HG03045 (cell line): ENCODE measurements at regions not wholly inside any gene's neighbourhood (a gene's known extent, or its start where the extent isn't known, plus 50 kb on each side); places are given as distances from the start of the nearest gene placed in this dataset.

Source experiments
- ATAC-seq: cut with Tn5 transposase; IDR thresholded peaks from one replicate; pipeline ENCODE4 v1.9.1; 2021; ENCODE audit warnings: mild to moderate bottlenecking, moderate library complexity; ENCODE audit not compliant: unreplicated experiment

DNA sequence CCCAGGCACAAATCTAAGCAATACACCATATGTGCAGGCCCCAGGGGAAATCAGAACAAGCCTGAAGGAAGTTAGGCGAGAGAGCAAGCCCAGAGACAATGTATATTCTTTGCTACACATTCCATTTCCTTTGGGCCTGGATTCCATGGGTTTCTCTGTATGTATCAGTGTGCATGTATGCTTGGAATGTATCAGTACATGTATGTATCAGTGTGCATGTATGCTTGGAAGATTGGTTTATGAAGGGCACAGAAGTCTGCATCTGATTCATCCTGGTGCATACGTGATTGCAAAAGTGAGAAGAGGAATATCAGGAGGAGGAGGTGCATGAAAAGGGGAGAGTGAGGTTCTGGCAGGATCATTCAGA lies 232.6 kb upstream of the ANKRD55 start:
- no peak for ATAC-seq

DNA sequence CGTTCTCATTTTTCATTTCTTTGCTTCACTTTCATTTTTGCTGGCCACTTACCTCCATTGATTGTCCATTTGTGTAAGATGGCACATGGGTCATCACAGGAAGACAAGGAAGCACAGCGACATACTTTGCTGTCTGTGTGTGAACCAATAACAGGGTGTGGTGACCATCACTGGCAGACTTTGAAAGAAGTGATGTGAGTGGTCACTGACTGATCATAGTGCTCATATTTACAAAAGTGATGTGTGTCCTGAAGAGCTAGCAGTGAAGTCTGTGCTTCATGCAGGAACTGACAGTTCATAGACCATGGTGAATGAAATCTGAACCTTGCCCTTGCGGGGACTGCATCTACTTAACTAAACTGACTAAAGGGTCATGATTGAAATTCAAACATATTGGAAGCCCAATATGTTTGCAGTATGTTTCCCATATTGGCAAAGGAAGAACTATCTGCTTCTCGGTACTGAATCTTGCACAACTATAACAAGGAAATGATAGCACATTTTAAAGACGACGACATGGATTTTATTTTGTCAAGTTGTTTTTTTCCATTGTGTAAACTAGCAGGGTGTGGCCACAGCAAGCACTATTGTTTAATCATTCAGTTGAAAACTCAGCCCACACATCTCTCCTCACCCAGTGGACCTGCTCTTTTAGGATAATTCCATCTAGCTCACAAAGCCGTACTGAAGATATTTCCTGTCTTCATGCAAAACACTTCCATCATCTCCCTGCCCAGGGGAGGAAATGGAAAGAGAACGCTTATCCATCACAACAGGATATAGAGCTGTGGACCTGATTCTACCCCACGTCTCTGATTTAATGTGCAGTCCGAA lies 232.0 kb upstream of the ANKRD55 start:
- ATAC-seq: no peak

DNA sequence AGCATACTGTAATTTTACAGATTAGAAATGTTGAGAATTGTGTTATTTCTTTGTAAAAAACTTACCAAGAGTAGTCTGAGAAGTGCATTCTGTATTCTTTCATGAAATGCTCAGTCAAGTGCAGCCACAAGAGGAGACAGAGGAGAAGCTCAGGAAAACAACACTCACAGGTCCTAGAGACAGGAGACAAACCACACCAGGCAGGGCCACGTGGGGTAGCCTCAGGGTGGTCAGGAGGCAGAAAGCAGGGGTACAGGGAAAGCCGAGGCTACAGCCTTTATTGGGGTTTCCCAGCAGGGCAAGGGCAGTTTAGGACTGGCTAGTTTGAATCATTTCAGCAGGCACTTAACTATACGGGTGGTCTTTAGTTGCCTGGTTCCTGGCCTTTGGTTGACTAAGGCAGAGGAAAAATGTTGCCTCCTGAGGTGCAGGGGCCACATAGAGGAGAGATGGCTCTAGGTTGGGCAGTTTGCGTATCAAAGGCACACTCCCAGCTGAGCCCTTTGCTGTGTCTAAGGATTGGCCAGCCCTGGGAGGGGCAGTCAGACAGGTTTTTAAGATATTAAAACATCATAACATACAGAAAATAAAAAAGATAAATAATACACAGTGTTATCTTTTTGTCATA lies 230.9 kb upstream of the ANKRD55 start:
- ATAC-seq: no peak

DNA sequence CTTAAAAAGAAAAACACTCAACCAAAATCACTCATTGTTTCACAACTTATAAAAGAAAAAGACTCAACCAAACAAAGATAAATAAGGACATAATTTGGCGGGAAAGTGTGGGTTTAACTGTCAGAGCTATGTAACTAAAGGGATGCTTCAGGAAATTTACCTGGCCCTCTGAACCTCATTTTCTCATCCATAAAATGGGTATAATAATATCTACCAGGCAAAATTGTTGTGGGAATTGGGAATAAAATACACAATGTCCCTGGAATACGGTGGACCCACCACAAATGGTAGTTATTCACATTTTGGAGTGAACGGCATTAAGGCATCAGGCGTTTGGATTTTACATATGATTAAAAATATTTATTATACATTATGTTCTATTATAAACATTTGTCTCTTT lies 228.5 kb upstream of the ANKRD55 start:
- no peak for ATAC-seq

DNA sequence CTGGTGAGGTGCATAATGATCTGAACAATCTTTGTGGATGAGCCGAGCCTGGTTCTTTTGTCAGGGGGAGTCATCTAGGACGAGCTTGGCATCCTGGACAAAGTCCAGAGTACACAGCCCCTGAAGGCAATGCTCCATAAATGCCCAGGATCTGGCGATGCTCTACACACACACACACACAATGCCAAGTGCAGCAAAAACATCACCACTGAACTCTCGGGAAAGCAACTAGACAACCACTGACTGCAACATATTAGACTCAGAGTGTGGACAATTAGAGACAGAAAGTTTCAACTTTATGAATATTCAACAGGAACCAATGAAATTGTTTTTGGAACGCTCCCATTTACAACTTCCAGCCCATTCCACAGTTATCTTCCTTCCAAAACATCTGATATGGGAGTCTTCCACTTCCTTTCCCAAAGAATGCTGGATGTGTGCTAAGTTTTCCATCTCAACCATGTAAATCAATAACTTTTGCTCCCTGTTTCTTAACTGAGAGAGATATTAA lies 227.6 kb upstream of the ANKRD55 start:
- no peak for ATAC-seq

DNA sequence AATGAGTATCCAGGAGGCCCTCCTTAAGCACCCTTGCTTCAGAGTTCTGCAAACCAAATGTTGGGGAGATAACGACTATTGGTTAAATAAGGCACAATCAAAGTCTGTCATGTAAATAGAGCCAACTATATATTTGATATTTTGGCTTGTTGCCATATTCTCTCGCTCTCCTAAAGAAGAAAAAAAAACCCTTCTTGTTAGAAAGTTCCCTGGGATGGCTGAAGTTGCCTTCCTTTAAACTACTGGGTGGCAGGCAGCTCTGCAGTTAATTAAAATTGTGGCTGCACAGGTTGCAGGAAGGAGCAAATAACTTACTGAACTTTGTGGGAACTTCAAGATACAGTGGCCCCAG lies 227.0 kb upstream of the ANKRD55 start:
- ATAC-seq: no peak

DNA sequence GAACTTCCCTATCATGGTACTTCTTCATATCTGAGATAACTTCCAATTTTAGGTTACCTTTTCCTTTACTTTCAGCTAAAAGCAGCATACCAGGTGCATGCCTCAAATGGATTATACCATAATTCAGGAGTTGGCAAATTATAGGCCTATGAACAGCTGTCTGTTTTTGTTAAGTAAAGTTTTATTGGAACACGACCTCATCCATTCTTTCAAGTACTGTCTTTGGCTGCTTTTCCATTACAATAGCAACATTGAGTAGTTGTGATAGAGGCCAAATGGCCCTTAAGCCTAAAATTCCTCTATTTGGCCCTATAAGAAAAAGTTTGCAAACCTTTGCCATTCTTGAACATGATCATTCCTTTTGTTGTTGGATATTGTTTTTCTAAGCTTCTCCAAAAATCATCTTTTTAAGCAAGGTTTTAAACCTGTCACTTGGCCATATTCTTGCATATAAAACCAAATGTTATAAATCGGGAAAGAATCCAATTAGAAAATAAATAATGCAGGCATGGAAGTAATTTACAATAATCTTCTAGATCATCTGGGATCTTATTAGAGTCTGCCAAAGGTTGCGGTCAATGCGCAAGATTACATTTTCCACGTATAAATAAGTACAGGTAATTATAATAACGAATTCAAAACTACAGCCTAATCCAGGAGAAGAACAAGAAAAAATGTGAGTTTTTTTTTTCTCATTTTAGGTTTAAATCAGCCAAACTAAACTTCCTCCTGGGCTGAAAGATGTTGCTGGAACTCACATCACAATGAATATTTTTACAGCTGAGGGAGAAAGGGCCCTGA lies 226.5 kb upstream of the ANKRD55 start:
- ATAC-seq: no peak

DNA sequence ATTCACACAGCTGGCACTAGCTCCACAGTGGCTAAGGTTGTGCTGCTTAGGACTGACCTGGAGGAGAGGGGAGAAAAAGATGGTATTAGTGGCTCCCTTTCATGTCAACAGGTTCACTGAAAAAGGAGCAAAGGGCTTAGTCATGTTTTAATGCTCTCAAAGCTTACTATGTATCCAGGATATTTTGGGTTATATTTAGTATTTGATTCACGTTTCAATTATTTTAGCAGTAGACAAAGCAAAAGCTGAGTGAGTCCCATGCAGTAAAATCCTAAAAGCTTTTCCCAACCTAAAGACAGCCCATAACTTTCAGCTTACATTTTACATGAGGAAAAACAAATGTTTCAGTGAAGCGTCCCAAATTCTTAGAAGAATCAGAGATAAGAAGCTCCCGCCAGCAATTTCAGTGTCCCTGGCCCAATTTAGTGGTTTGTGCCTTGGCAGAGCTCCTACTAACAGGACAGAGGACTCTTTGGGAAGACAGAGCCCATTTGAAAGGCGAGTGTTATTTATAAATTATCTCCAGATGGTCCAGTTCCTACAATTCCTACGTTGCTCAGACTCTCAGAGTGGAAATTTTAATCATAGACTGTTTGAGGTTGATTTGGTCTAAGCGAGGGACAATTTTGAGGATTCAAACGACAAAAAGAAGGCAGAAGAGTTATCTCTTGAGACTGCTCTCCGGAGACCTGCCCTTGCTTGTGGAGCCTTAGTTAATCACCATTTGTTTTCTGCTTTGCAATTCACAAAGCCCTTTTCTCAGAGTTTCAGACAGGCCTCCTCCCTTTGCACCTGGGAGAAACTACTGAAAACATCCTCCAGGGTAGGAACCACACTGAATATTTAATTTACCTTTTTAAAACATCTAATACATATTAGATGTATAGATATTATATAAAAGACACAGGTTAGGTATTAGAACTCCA lies 225.0 kb upstream of the ANKRD55 start:
- ATAC-seq: no peak

DNA sequence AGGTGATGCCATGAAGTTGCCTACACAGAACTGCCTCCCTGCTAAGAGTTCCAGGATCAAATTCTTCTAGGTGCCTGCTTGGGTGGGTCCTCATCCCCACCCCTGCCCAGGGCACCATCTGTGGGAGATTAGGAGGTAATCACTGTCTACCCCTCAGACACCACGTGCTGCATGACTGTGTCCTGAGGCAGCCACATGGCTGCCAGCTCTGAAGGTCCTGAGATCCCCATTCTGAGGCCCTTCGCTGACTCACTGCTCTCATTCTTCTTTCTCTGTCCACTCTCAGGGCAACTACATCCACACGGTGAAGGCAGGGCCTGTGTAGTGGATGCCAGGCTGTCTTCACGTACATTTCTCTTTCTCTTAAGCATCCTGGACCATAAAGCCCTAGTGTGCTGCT lies 222.9 kb upstream of the ANKRD55 start:
- no peak for ATAC-seq

DNA sequence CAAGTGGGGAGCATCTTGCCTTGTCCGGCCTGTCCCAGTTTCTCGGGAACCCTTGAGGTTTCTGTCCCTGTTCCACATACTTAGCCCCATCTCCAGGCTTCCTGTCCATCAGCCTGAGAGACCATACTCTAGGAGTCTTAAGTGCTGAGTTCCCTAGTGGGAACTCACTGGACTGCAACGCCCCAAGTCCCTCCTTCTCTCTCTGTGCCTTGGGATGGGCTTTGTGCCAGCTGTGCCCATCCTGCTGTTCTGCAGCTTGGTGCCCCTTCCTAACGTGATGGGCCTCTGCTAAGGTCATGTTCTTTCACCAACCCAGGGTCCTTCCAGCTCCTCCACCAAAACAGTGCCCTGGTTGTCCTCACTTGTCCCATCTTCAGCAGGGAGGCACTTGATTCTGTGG lies 222.3 kb upstream of the ANKRD55 start:
- ATAC-seq: no peak

DNA sequence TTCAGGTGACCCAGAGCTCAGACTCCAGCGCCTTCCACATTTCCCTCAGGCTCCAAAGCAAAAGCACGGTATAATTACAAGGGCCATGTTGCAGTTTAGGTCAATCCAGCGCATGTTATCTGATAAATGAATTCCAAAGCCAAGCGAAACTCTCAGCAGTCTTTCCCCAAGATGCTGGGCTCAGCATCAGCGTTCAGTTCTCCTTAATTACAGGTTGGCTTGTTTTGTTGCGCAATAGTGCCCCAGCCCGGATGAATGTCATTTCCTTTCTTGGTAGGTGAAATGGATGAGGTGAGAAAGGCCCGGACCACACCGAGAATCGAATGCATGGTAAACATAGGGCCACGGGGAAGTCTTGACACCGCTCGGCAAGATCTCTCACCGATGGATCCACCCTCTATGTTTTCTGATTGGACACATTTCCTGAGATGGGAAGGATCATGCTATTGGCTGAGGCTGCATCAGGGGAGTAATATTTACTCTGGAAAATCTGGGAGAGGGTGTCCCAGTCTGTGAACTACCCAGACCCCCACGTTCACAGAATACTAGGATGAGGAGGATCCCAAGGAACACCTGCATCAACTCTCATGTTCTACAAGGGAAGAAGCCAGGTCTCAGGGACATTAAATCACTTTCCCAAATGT lies 221.2 kb upstream of the ANKRD55 start:
- no peak for ATAC-seq

DNA sequence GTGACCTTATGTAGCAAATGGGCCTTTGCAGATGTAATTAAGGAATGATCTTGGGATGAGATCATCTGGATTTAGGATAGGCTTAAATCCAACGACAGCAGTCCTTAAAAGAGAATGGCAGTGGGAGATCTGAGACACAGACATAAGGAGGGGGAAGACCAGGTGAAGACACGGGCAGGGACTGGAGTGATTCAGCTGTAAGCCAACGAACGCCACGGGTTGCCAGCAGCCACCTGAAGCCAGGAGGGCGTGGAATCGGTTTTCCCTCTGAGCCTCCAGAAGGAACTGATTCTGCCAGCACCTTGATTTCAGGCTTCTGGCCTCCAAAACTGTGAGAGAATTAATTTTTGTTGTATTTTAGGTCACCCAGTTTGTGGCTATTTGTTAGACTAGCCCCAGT lies 218.6 kb upstream of the ANKRD55 start:
- ATAC-seq: no peak

DNA sequence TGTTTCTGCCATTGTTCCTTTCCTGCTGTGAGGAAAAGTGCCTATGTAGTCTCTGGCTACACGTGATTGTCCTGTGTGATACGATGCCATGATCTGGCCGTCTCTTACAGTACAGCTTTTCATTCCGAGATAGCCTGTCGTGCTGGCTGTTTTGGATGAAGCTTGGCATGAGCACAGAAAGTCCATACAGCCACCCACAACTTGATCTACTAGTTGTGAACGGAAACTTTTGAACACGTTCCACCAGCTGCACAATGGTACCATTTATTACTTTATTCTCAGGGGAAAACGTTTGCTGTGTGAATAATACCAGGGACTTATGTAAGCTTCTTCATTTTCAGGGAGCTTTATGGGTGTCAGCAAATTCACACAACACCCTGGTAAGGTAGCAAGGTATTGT lies 217.6 kb upstream of the ANKRD55 start:
- ATAC-seq: no peak

DNA sequence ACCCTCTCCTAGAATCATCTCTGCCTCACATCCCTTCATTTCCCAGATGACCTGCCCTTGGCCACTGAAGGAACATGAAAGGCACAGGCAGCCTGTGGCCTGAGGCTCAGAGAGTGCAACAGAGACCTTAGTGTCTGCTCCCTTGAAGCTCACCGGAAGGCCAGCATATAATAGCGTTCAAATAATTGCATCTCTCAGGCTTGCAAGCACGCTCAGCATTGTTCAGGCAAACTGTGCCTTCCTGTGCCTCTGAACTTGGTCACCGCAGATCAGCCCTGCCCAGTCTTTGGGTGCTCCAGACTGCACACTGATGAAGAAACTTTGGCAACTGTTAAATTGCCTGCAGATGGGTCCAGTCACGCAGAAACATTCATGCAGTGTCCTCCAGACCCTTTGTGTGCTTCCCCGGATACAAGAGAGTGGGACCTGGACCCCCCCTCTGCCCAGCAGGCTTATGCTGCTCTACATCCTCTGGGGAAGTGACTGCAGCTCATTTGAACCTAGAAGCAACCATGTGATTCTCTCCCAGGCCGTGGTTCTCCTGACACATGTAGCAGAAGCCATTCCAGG lies 216.0 kb upstream of the ANKRD55 start:
- ATAC-seq: no peak

DNA sequence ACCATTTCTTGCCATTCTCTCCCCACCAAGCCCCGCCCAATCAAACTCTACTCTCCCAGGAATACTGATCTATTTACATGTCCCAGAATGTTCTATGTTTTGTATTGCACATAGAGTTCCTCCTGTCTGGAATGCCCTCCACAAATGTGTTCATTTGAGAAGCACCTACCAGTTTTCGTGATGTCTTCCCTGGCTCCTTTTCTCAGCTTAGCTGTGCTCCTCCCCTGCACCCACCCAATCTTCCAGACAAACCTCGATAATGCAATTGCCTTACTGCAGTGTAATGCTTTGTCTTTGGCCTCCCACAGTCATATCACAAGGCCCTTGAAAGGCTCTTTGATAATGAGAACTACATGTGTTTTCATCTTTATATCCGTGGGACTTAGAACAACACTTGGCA lies 214.5 kb upstream of the ANKRD55 start:
- no peak for ATAC-seq

DNA sequence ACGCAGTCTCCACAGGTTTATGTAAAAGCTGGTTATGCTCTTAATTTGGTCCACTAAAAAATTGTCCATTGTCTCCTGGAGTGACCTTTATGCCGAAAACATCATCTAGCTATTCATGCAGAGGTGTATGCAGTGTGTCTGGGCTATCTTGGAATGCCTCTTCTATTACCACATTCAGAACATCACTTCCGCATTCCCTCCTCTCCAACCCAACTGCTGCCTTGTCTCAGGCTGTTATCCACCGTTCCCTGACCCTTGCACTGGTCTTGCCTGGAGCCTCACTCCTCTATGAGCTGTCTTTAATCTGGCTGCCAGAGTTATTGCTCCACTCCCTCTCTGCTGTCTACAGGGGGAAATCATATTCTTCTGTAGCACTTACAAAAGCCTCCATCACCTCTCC lies 214.1 kb upstream of the ANKRD55 start:
- ATAC-seq: no peak

DNA sequence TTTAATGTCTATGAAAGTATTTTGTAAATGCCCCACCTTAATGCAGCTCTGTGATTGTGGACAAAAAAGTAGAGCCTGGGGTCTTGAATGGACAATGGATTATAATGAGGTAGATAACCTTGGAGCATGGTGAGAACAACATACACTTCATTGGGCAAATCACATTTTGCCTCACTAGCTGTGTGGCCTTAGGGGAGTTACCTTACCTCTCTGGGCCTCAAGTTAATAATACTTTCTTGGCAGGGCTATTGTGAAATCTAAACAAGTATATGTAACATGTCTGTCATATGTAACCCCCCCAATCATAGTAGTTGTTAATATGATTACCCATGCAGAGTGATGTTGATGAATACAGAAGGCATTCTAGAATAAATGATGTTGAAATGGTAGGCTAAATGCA lies 213.6 kb upstream of the ANKRD55 start:
- ATAC-seq: no peak

DNA sequence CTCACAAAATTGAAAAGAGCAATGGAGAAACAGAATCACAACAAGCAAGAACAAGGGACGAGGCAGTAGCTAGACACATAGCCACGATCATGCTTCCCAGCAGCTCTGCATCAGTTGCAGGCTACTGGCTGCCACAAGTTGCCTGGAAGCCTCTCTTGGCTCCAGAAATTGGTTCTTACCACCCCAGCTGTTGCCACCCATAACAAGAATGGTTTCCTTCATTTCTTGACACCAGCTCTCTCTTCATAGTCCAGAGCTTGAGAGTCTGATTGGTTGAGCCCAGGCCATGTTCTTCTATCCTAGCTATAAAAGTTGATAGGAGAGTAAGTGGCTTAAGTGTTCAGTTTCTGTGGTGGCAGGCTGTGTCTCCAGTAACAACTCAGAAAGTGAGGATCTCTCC lies 210.7 kb upstream of the ANKRD55 start:
- ATAC-seq: no peak

DNA sequence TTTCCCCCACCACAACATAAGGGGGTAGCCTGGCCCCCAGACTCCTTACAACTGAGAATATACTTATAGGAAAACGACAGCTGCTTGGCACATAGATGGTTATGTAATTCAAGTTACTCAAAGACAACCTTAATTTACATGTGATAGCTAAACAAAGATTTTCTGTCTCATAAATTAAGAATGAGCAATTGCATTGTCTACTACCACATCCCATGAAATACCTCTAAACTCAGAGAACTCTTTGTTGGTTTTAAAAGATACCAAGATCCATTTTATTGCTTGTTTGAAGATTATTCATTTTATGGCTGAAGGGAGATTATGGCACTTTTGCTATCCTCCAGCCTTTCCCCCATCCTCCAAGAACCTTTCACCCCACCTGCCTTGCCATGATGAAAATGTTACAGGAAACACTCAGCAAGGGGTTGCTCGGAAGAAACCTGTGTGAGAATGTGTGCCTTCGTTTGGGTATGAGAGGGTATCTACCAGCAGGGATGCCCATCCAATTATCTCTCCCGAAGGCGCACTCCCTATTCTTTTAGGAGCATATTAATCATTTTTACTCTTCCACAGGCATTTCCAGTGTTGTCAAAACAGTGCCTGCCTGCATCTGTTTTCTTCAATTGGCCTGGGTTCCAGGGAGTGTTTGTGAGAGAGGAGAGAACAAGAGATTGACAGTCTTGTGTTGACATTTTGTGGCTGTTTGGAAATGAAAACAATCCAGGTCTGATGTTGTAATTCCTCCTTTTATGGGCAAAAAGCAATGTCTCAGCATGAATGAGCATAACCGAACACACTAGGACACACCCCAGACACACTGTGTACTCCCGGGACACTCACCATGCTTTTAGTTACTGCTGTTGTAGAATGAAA lies 208.0 kb upstream of the ANKRD55 start:
- ATAC-seq: no peak
